Keratinocyte (primary cell): ENCODE measurements at regions not wholly inside any gene's neighbourhood (a gene's known extent, or its start where the extent isn't known, plus 50 kb on each side); places are given as distances from the start of the nearest gene placed in this dataset.

Experiments
- DNase-seq: peaks from one replicate; pipeline ENCODE4 v3.0.0-alpha.2; 2011; ENCODE audit warnings: low read depth, missing footprints, low spot score
- FAIRE-seq: peaks from 2 replicates; lab custom pipeline; 2011; peaks lifted over from hg19 to GRCh38; lab: Jason Lieb, UNC
- H2AFZ ChIP-seq: 2 replicates; pipeline ENCODE4 v1.6.0; 2012; ENCODE audit warnings: low read length, control low read depth, inconsistent platforms; ENCODE audit not compliant: control insufficient read depth
- H3K27ac ChIP-seq: 2 replicates; pipeline ENCODE4 v1.5.1; 2011; ENCODE audit warnings: low read length; ENCODE audit not compliant: control insufficient read depth, insufficient read depth
- H3K27me3 ChIP-seq: 3 replicates; pipeline ENCODE4 v1.6.0; 2011; ENCODE audit warnings: low read length; ENCODE audit not compliant: control insufficient read depth, insufficient read depth; ENCODE audit errors: extremely low read depth
- H3K36me3 ChIP-seq, 2 experiments: 2 replicates in 1 of 2; 3 replicates in 1 of 2; pipeline ENCODE4 v1.5.1; 2011; ENCODE audit warnings: low read length in 2 of 2, mild to moderate bottlenecking in 1 of 2; ENCODE audit not compliant: control insufficient read depth in 2 of 2, insufficient read depth in 2 of 2; ENCODE audit errors: extremely low read depth in 1 of 2
- H3K4me1 ChIP-seq: 3 replicates; pipeline ENCODE4 v1.5.1; 2011; ENCODE audit warnings: low read length; ENCODE audit not compliant: control insufficient read depth, insufficient read depth; ENCODE audit errors: extremely low read depth
- H3K4me2 ChIP-seq: 3 replicates; pipeline ENCODE4 v1.6.0; 2011; ENCODE audit warnings: low read depth, low read length; ENCODE audit not compliant: control insufficient read depth, insufficient read depth; ENCODE audit errors: extremely low read depth
- H3K4me3 ChIP-seq, 3 experiments: fragments of 200-600 bp in 1 of 3; sonication (generic) in 1 of 3; 2 replicates in 2 of 3; 3 replicates in 1 of 3; pipeline ENCODE4 v1.5.1; 2011 to 2016; ENCODE audit warnings: low read length in 3 of 3, mild to moderate bottlenecking in 3 of 3, control low read depth in 2 of 3, inconsistent platforms in 1 of 3, low read depth in 1 of 3, mixed read lengths in 1 of 3, mixed run types in 1 of 3, moderate library complexity in 1 of 3; ENCODE audit not compliant: control insufficient read depth in 2 of 3, insufficient read depth in 2 of 3; ENCODE audit errors: extremely low read depth in 1 of 3
- H3K79me2 ChIP-seq: 2 replicates; pipeline ENCODE4 v1.6.0; 2012; ENCODE audit warnings: low read length; ENCODE audit not compliant: control insufficient read depth, insufficient read depth
- H3K9ac ChIP-seq: 3 replicates; pipeline ENCODE4 v1.6.0; 2011; ENCODE audit warnings: low read length; ENCODE audit not compliant: control insufficient read depth, insufficient read depth; ENCODE audit errors: extremely low read depth
- H3K9me1 ChIP-seq: 3 replicates; pipeline ENCODE4 v1.6.0; 2011; ENCODE audit warnings: low read length; ENCODE audit not compliant: control insufficient read depth, insufficient read depth; ENCODE audit errors: extremely low read depth
- H3K9me3 ChIP-seq: 2 replicates; pipeline ENCODE4 v1.5.1; 2012; ENCODE audit warnings: low read depth, low read length; ENCODE audit not compliant: control insufficient read depth
- H4K20me1 ChIP-seq: 3 replicates; pipeline ENCODE4 v1.6.0; 2011; ENCODE audit warnings: low read length; ENCODE audit not compliant: control insufficient read depth, insufficient read depth; ENCODE audit errors: extremely low read depth
- CTCF ChIP-seq, 3 experiments: IDR thresholded peaks in 1 of 3; conservative IDR thresholded peaks in 1 of 3; optimal IDR thresholded peaks in 1 of 3; 2 replicates in 2 of 3; 3 replicates in 1 of 3; pipeline versions ENCODE3 to v1.5.1; 2011; ENCODE audit warnings: low read length in 3 of 3, mild to moderate bottlenecking in 3 of 3, moderate library complexity in 2 of 3, control low read depth in 1 of 3, inconsistent platforms in 1 of 3; ENCODE audit not compliant: insufficient read depth in 2 of 3; ENCODE audit errors: extremely low read depth in 1 of 3
- EZH2 ChIP-seq: IDR thresholded peaks from one replicate; pipeline ENCODE4 v1.6.1; 2012; ENCODE audit warnings: inconsistent platforms, mild to moderate bottlenecking, low read length, moderate library complexity
- dilution Hi-C: fragments of 300-500 bp; cut with MboI; formaldehyde crosslinking; loops from one replicate; pipeline ENCODE4 v1.7.0; 2020; ENCODE audit warnings: low sequenced_read_pairs; ENCODE audit not compliant: extremely low pct_ligation_motif_present

GRCh38 chr10:120180160-120180559 is 276.9 kb upstream of the PLPP4 start:
- DNase-seq (no peak), FAIRE-seq (no peak)

GRCh38 chr10:120181154-120181553 is 275.9 kb upstream of the PLPP4 start:
- FAIRE-seq = no peak
- Histone ChIP-seq H2AFZ (no peak overlapping the region), H3K9ac (no peak overlapping the region), H3K9me1 (no peaks in the 10 kb centered on the region), H3K79me2 (no peaks in the 10 kb centered on the region), H3K4me3 (no peak overlapping the region), H3K9me3 (no peaks in the 10 kb centered on the region), H4K20me1 (no peaks in the 10 kb centered on the region), H3K27ac (no peak overlapping the region), H3K4me1 (no peaks in the 10 kb centered on the region), H3K27me3 (no peaks in the 10 kb centered on the region), H3K36me3 (no peaks in the 10 kb centered on the region), H3K4me2 (no peak overlapping the region)
- dilution Hi-C loops = no loop called here
- no peak for TF ChIP-seq EZH2
- no peak for TF ChIP-seq CTCF (optimal IDR thresholded peaks at IDR 0.05 in 1 of 3, IDR thresholded peaks at IDR 0.05 in 1 of 3, conservative IDR thresholded peaks at IDR 0.05 in 1 of 3; ENCODE audit: extremely low read depth in 1 of 3, insufficient read depth in 2 of 3, low read length in 3 of 3)
- DNase-seq = no peak

More at GRCh38 chr10:120180160-120180559, 276.9 kb upstream of the PLPP4 start:
- Histone ChIP-seq H3K27ac (no peak overlapping the region), H3K9me3 (no peaks in the 10 kb centered on the region), H3K79me2 (no peaks in the 10 kb centered on the region), H3K9me1 (no peaks in the 10 kb centered on the region), H3K27me3 (no peaks in the 10 kb centered on the region), H3K4me2 (no peak overlapping the region), H2AFZ (no peak overlapping the region), H3K4me3 (no peak overlapping the region), H3K4me1 (no peaks in the 10 kb centered on the region), H4K20me1 (no peaks in the 10 kb centered on the region), H3K9ac (no peak overlapping the region), H3K36me3 (no peaks in the 10 kb centered on the region)
- TF ChIP-seq CTCF (optimal IDR thresholded peaks at IDR 0.05 in 1 of 3, IDR thresholded peaks at IDR 0.05 in 1 of 3, conservative IDR thresholded peaks at IDR 0.05 in 1 of 3; ENCODE audit: extremely low read depth in 1 of 3, insufficient read depth in 2 of 3, low read length in 3 of 3) (no peak), EZH2 (no peak)
- dilution Hi-C loops = no loop called here
